Loucy (cell line): ENCODE measurements at regions not wholly inside any gene's neighbourhood (a gene's known extent, or its start where the extent isn't known, plus 50 kb on each side); places are given as distances from the start of the nearest gene placed in this dataset.

Source experiments
- H2AFZ ChIP-seq: fragments of 200-600 bp; sonication (generic); 2 replicates; pipeline ENCODE4 v1.6.0; 2016; ENCODE audit warnings: antibody characterized with exemption, mild to moderate bottlenecking, low read length, moderate library complexity
- H3F3A ChIP-seq: fragments of 200-600 bp; 2 replicates; pipeline ENCODE4 v1.6.0; 2016; ENCODE audit warnings: antibody characterized with exemption, low read depth, mild to moderate bottlenecking
- H3K27me3 ChIP-seq: fragments of 200-600 bp; sonication (generic); 2 replicates; pipeline ENCODE4 v1.6.1; 2014; ENCODE audit warnings: low read length, mild to moderate bottlenecking; ENCODE audit not compliant: insufficient read depth, poor library complexity, severe bottlenecking
- H3K36me3 ChIP-seq: fragments of 200-600 bp; sonication (generic); 2 replicates; pipeline ENCODE4 v1.6.1; 2016; ENCODE audit warnings: low read length; ENCODE audit not compliant: insufficient read depth
- H3K4me1 ChIP-seq: fragments of 200-600 bp; sonication (generic); 2 replicates; pipeline ENCODE4 v1.5.1; 2014; ENCODE audit warnings: low read length, mild to moderate bottlenecking; ENCODE audit not compliant: insufficient read depth, poor library complexity, severe bottlenecking
- H3K4me2 ChIP-seq: fragments of 200-600 bp; sonication (generic); 2 replicates; pipeline ENCODE4 v1.6.0; 2014; ENCODE audit warnings: antibody characterized with exemption, low read length, low read depth, mild to moderate bottlenecking; ENCODE audit not compliant: poor library complexity, severe bottlenecking
- H3K4me3 ChIP-seq: fragments of 200-600 bp; sonication (generic); 2 replicates; pipeline ENCODE4 v1.5.1; 2014; ENCODE audit warnings: low read length, mild to moderate bottlenecking, mixed read lengths; ENCODE audit not compliant: poor library complexity, severe bottlenecking
- H3K79me2 ChIP-seq: fragments of 200-600 bp; sonication (generic); 2 replicates; pipeline ENCODE4 v1.6.1; 2014; ENCODE audit warnings: low read length; ENCODE audit not compliant: insufficient read depth
- H3K9ac ChIP-seq: fragments of 200-600 bp; sonication (generic); 2 replicates; pipeline ENCODE4 v1.6.0; 2014; ENCODE audit warnings: mild to moderate bottlenecking, low read depth, low read length, moderate library complexity; ENCODE audit not compliant: poor library complexity, severe bottlenecking
- H3K9me2 ChIP-seq: fragments of 200-600 bp; sonication (generic); replicated peaks from 2 replicates; pipeline ENCODE4 v1.6.1; 2016; ENCODE audit warnings: low read depth, low read length, mixed read lengths
- H3K9me3 ChIP-seq: fragments of 200-600 bp; sonication (generic); 2 replicates; pipeline ENCODE4 v1.6.1; 2014; ENCODE audit warnings: mild to moderate bottlenecking, antibody characterized with exemption, low read length, low read depth; ENCODE audit not compliant: insufficient read depth
- H4K20me1 ChIP-seq: fragments of 200-600 bp; sonication (generic); 2 replicates; pipeline ENCODE4 v1.6.0; 2014; ENCODE audit warnings: antibody characterized with exemption, low read length, mild to moderate bottlenecking; ENCODE audit not compliant: insufficient read depth, poor library complexity, severe bottlenecking
- EZH2phosphoT487 ChIP-seq: fragments of 200-600 bp; IDR thresholded peaks from 2 replicates; pipeline ENCODE4 v1.6.1; 2018; ENCODE audit warnings: antibody characterized with exemption, mild to moderate bottlenecking, moderate library complexity, borderline replicate concordance
- TF ChIP-seq, protein P1 (sequence below): fragments of 200-600 bp; sonication (generic); conservative IDR thresholded peaks from 2 replicates; pipeline ENCODE4 v1.5.1; 2014; ENCODE audit warnings: mild to moderate bottlenecking, antibody characterized with exemption, low read length

GRCh38 chr3:94206291-94206690 lies 143.4 kb downstream of the NSUN3 start:
- Histone ChIP-seq H3K9me2 (no peaks in the 10 kb centered on the region), H3K9me3 (no peaks in the 10 kb centered on the region), H3K36me3 (no peaks in the 10 kb centered on the region), H3K79me2 (no peaks in the 10 kb centered on the region), H3K9ac (no peak overlapping the region), H3F3A (no peaks in the 10 kb centered on the region), H4K20me1 (no peaks in the 10 kb centered on the region), H3K27me3 (no peaks in the 10 kb centered on the region), H3K4me1 (no peaks in the 10 kb centered on the region), H3K4me3 (no peak overlapping the region), H2AFZ (no peak overlapping the region), H3K4me2 (no peak overlapping the region)
- TF ChIP-seq, protein P1, sequence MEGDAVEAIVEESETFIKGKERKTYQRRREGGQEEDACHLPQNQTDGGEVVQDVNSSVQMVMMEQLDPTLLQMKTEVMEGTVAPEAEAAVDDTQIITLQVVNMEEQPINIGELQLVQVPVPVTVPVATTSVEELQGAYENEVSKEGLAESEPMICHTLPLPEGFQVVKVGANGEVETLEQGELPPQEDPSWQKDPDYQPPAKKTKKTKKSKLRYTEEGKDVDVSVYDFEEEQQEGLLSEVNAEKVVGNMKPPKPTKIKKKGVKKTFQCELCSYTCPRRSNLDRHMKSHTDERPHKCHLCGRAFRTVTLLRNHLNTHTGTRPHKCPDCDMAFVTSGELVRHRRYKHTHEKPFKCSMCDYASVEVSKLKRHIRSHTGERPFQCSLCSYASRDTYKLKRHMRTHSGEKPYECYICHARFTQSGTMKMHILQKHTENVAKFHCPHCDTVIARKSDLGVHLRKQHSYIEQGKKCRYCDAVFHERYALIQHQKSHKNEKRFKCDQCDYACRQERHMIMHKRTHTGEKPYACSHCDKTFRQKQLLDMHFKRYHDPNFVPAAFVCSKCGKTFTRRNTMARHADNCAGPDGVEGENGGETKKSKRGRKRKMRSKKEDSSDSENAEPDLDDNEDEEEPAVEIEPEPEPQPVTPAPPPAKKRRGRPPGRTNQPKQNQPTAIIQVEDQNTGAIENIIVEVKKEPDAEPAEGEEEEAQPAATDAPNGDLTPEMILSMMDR: no peak
- TF ChIP-seq EZH2phosphoT487: no peak

DNA sequence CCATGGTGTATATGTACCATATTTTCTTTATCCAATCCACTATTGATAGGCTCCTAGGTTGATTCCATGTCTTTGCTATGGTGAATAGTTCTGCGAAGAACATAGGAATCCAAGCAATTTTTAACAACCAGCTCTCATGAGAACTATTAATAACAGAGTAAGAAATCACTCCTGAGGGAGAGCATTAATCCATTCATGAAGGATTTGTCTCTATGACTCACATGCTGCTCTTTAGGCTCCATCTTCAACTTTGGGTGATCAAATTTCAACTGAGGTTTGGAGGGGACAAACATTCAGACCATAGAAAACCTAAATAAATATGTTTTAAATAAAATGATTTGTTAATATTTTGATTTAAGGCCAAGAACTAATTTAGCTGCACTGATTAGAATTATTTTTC lies 147.4 kb downstream of the NSUN3 start:
- no peak for TF ChIP-seq EZH2phosphoT487
- TF ChIP-seq, protein P1: no peak
- H2AFZ ChIP-seq: no peak overlapping the region
- no peaks in the 10 kb centered on the region for H3F3A ChIP-seq
- no peaks in the 10 kb centered on the region for H3K79me2 ChIP-seq
- no peak overlapping the region for H3K4me3 ChIP-seq
- no peaks in the 10 kb centered on the region for H3K9me3 ChIP-seq
- H3K27me3 ChIP-seq: no peaks in the 10 kb centered on the region
- H4K20me1 ChIP-seq: no peaks in the 10 kb centered on the region
- H3K4me2 ChIP-seq: no peak overlapping the region
- H3K9ac ChIP-seq: no peak overlapping the region
- no peaks in the 10 kb centered on the region for H3K9me2 ChIP-seq
- no peaks in the 10 kb centered on the region for H3K4me1 ChIP-seq
- H3K36me3 ChIP-seq: no peaks in the 10 kb centered on the region

GRCh38 chr3:94217406-94217805 lies 154.5 kb downstream of the NSUN3 start:
- Histone ChIP-seq H3K4me1 (no peaks in the 10 kb centered on the region), H3K9ac (no peak overlapping the region), H3K79me2 (no peaks in the 10 kb centered on the region), H2AFZ (no peak overlapping the region), H3K9me3 (peaks cover 7% of the 10 kb centered on the region; the same call in 1 of the 2 replicates), H3F3A (no peaks in the 10 kb centered on the region), H3K9me2 (no peaks in the 10 kb centered on the region), H3K27me3 (no peaks in the 10 kb centered on the region), H3K4me3 (no peak overlapping the region), H3K36me3 (no peaks in the 10 kb centered on the region), H4K20me1 (no peaks in the 10 kb centered on the region), H3K4me2 (no peak overlapping the region)
- TF ChIP-seq, protein P1: no peak
- no peak for TF ChIP-seq EZH2phosphoT487
